Aorta (tissue), 5 donors: ENCODE measurements at regions not wholly inside any gene's neighbourhood (a gene's known extent, or its start where the extent isn't known, plus 50 kb on each side); places are given as distances from the start of the nearest gene placed in this dataset.

ENCODE experiments used
- ATAC-seq: fragments of 200-7000 bp; cut with Tn5 transposase; one replicate; pipeline ENCODE4 v1.9.1; 2022; ENCODE audit warnings: moderate library complexity; ENCODE audit not compliant: low FRiP score
- DNase-seq, 2 donors: peaks; one replicate each; pipeline ENCODE4 v3.0.0-alpha.2; 2020
- H3K27ac ChIP-seq, 2 donors: one replicate each; pipeline ENCODE4 v1.5.1; 2013; ENCODE audit warnings: low read length in 2 of 2, mild to moderate bottlenecking in 2 of 2, moderate library complexity in 2 of 2, control low read depth in 1 of 2, inconsistent platforms in 1 of 2, low read depth in 1 of 2
- H3K27me3 ChIP-seq, 2 donors: one replicate each; pipeline ENCODE4 v1.6.1; 2013; ENCODE audit warnings: control low read depth in 1 of 2, low read length in 1 of 2, mild to moderate bottlenecking in 1 of 2, moderate library complexity in 1 of 2; ENCODE audit not compliant: insufficient read depth in 2 of 2, control insufficient read depth in 1 of 2
- H3K36me3 ChIP-seq, 2 donors: one replicate each; pipeline ENCODE4 v1.6.1; 2013; ENCODE audit warnings: control low read depth in 1 of 2, low read length in 1 of 2, mild to moderate bottlenecking in 1 of 2; ENCODE audit not compliant: insufficient read depth in 2 of 2, control insufficient read depth in 1 of 2
- H3K4me1 ChIP-seq, 2 donors: one replicate each; pipeline ENCODE4 v1.6.1; 2013; ENCODE audit warnings: low read length in 2 of 2, control low read depth in 1 of 2, mild to moderate bottlenecking in 1 of 2, moderate library complexity in 1 of 2; ENCODE audit not compliant: insufficient read depth in 2 of 2, control insufficient read depth in 1 of 2
- H3K4me3 ChIP-seq, 2 donors: one replicate each; pipeline ENCODE4 v1.5.1; 2013; ENCODE audit warnings: low read length in 2 of 2, control low read depth in 1 of 2, mild to moderate bottlenecking in 1 of 2
- H3K9me3 ChIP-seq: one replicate; pipeline ENCODE4 v1.6.1; 2013; ENCODE audit warnings: mild to moderate bottlenecking, low read length; ENCODE audit not compliant: control insufficient read depth
- WGBS, 2 donors: extraction: QIAGEN DNeasy Blood & Tissue Kit; methylation state at CpG; one replicate each; pipeline ENCODE4 v1.1.7; 2013; 5-methylcytosine and 5-hydroxymethylcytosine counted together
- intact Hi-C, 2 donors: fragments of 100-400 bp; cut with DNase I; formaldehyde crosslinking; loops; one replicate each; pipeline versions ENCODE4 v1.14.2 to v1.15.0; 2022
- donor health status: healthy with polysubstance abuse.
- donor health status: Bipolar disorder and iron deficiency.
- donor health status: DM: no; HTN: no; CAD: no.
- donor health status: DM: no; HTN: no; CAD: no.
- donor health status: DM: yes; HTN: yes; CAD: no.

GRCh38 chr11:122487669-122488068 lies 167.9 kb upstream of the UBASH3B start:
- peak overlapping the region in 1 of 2 donors; percentile 67 for H3K27ac ChIP-seq
- 84 to 85% methylated on average over 3 of the region's 3 CpGs for WGBS, 2 donors
- no peak overlapping the region for H3K4me3 ChIP-seq
- peaks cover 3 to 8% of the 10 kb centered on the region in 2 donors for H3K4me1 ChIP-seq
- ATAC-seq: no peak
- H3K27me3 ChIP-seq: no peaks in the 10 kb centered on the region
- intact Hi-C loops: loop anchor here in 1 of 2 donors (5.0 kb wide), 1 partner anchor 45 kb away; no protein-coding TSS in a partner anchor
- H3K36me3 ChIP-seq: no peaks in the 10 kb centered on the region
- H3K9me3 ChIP-seq: no peaks in the 10 kb centered on the region
- no peak for DNase-seq

- no peaks in the 10 kb centered on the region for H3K9me3 ChIP-seq
- H3K27me3 ChIP-seq: no peaks in the 10 kb centered on the region
- peak overlapping the region in 1 of 2 donors; percentile 8 for H3K27ac ChIP-seq
- ATAC-seq: no peak
- DNase-seq: no peak
- no peaks in the 10 kb centered on the region for H3K36me3 ChIP-seq
- 52 to 59% methylated on average over 5 of the region's 5 CpGs for WGBS, 2 donors
- intact Hi-C loops: loop anchor here in 1 of 2 donors (5.0 kb wide), 1 partner anchor 45 kb away; no protein-coding TSS in a partner anchor
- H3K4me1 ChIP-seq: peaks cover 3 to 8% of the 10 kb centered on the region in 2 donors
- H3K4me3 ChIP-seq: no peak overlapping the region
Measured at GRCh38 chr11:122486793-122487495, 168.6 kb upstream of the UBASH3B start.

DNA sequence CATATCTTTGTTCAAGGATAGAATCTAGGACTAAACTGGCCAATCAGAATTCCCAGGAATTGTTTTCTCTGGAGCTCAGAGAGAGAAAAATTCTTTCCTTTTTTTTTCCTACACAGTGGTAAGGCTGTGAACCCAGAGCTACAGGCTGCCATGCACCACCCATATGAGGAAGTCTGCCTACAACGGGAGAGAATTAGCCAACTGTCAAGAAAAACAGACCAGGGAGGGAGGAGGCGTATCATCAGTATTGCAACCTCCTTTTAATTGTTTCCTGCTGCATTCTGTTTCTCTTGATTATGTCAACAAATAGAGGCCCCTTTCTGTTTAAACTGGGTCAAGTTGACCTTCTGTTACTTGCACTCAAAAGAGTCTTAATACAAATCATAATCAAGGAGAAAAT lies 176.5 kb upstream of the UBASH3B start:
- H3K27me3 ChIP-seq: no peaks in the 10 kb centered on the region
- intact Hi-C loops: no loop called here
- no peaks in the 10 kb centered on the region for H3K9me3 ChIP-seq
- peaks cover 0 to 5% of the 10 kb centered on the region in 2 donors for H3K4me1 ChIP-seq
- ATAC-seq (no peak), DNase-seq (no peak)
- WGBS, 2 donors: 12 to 13% methylated on average over 2 of the region's 2 CpGs
- no peak overlapping the region for H3K4me3 ChIP-seq
- no peaks in the 10 kb centered on the region for H3K36me3 ChIP-seq
- H3K27ac ChIP-seq: no peak overlapping the region

GRCh38 chr11:122468965-122469364 lies 186.6 kb upstream of the UBASH3B start:
- intact Hi-C loops: no loop called here
- H3K4me3 ChIP-seq: no peak overlapping the region
- H3K36me3 ChIP-seq: no peaks in the 10 kb centered on the region
- DNase-seq (no peak), ATAC-seq (no peak)
- H3K9me3 ChIP-seq: no peaks in the 10 kb centered on the region
- WGBS, 2 donors: 77 to 88% methylated on average over 2 of the region's 2 CpGs
- no peak overlapping the region for H3K27ac ChIP-seq
- H3K27me3 ChIP-seq: no peaks in the 10 kb centered on the region
- no peaks in the 10 kb centered on the region for H3K4me1 ChIP-seq

DNA sequence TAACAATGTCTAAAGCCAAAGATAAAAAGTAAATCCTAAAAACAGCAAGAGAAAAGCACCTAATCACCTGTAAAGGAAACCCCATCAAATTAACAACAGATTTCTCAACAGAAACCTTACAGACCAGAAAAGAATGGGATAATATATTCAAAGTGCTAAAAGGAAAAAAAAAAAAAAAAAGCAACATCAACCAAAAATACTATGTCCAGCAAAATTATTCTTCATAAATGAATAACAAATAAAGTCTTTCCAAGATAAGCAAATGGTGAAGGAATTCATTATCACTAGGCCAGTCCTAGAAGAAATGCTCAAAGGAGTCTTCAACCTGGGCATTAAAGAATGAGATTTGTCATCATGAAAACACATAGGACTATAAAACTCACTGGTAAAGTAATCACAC lies 192.0 kb upstream of the UBASH3B start:
- no peaks in the 10 kb centered on the region for H3K9me3 ChIP-seq
- no peaks in the 10 kb centered on the region for H3K27me3 ChIP-seq
- ATAC-seq: no peak
- no peaks in the 10 kb centered on the region for H3K4me1 ChIP-seq
- intact Hi-C loops: no loop called here
- H3K27ac ChIP-seq: no peak overlapping the region
- no peak overlapping the region for H3K4me3 ChIP-seq
- no peak for DNase-seq
- H3K36me3 ChIP-seq: no peaks in the 10 kb centered on the region

- no peak overlapping the region for H3K27ac ChIP-seq
Measured at GRCh38 chr11:122459064-122459463, 196.5 kb upstream of the UBASH3B start.

GRCh38 chr11:122453586-122453985 lies 201.9 kb upstream of the UBASH3B start:
- H3K4me1 ChIP-seq: no peaks in the 10 kb centered on the region
- intact Hi-C loops: no loop called here

More at GRCh38 chr11:122459064-122459463, 196.5 kb upstream of the UBASH3B start:
- Histone ChIP-seq H3K4me3 (no peak overlapping the region), H3K36me3 (no peaks in the 10 kb centered on the region), H3K27me3 (no peaks in the 10 kb centered on the region), H3K4me1 (no peaks in the 10 kb centered on the region), H3K9me3 (no peaks in the 10 kb centered on the region)
- DNase-seq: no peak
- no peak for ATAC-seq
- WGBS, 2 donors: 44 to 61% methylated on average over 3 of the region's 3 CpGs
- intact Hi-C loops: no loop called here

GRCh38 chr11:122451911-122452310 lies 203.6 kb upstream of the UBASH3B start:
- H3K9me3 ChIP-seq: no peaks in the 10 kb centered on the region
- H3K4me1 ChIP-seq: no peaks in the 10 kb centered on the region
- intact Hi-C loops: no loop called here
- ATAC-seq (no peak), DNase-seq (no peak)
- H3K27ac ChIP-seq: no peak overlapping the region
- 96% methylated on average over 9 of the region's 9 CpGs for WGBS, 2 donors
- no peaks in the 10 kb centered on the region for H3K27me3 ChIP-seq
- H3K36me3 ChIP-seq: no peaks in the 10 kb centered on the region
- no peak overlapping the region for H3K4me3 ChIP-seq

More at GRCh38 chr11:122453586-122453985, 201.9 kb upstream of the UBASH3B start:
- Histone ChIP-seq H3K27ac (no peak overlapping the region), H3K36me3 (no peaks in the 10 kb centered on the region), H3K4me3 (no peak overlapping the region), H3K9me3 (no peaks in the 10 kb centered on the region), H3K27me3 (no peaks in the 10 kb centered on the region)
- WGBS, 2 donors: 86 to 89% methylated on average over 2 of the region's 2 CpGs
- no peak for ATAC-seq
- DNase-seq: no peak

DNA sequence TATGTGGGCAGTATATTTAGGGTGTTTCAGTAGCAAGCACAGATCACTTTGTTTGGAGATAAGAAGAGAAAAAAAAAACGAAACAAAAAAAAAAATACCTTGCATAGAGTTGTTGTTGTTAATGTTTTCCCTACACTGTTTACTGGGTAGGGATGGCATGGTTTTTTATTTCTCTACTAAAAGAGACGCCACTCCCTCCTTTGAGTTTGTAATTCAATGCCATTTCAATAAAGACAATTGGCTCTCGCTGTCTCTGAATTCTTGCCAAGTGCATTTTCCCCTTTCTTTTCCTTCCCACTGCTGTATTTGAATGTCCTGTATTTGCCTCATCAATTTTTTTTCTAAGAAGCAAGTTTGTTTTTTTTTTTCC lies 213.9 kb upstream of the UBASH3B start:
- H3K4me1 ChIP-seq: peaks cover 0 to 6% of the 10 kb centered on the region in 2 donors
- intact Hi-C loops: loop anchor here in 1 of 2 donors (5.0 to 10.0 kb wide), 3 partner anchors 46 to 227 kb away; no protein-coding TSS in a partner anchor
- no peak overlapping the region for H3K4me3 ChIP-seq
- no peaks in the 10 kb centered on the region for H3K27me3 ChIP-seq
- ATAC-seq: peak; percentile 8
- no peaks in the 10 kb centered on the region for H3K36me3 ChIP-seq
- no peak overlapping the region for H3K27ac ChIP-seq
- H3K9me3 ChIP-seq: no peaks in the 10 kb centered on the region
- DNase-seq: no peak
- 48 to 55% methylated on average over 3 of the region's 3 CpGs for WGBS, 2 donors
